ENCODE measurements at regions not wholly inside any gene's neighbourhood (a gene's known extent, or its start where the extent isn't known, plus 50 kb on each side); places are given as distances from the start of the nearest gene placed in this dataset.

DNA sequence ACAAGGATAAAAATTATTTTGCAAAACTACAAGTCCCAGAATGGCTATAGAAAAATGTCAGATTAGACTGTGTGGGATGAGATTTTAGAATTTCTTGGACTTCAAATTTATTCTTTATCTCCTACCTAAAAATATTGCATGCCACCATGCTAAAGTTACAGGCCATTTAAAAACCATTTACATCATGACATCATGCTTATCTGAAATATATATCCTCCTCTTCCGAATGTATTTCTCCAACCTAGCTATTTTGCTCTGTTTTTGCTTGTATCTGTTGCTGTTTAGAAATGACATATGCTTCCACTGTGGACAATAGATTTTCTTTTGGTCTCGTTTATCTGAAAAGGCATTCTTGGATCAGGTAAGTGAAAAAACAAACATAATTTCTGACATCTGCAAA is 471.7 kb downstream of the LRFN5 start:
- Mint-ChIP-seq H3K4me1 (ENCODE audit: low read depth) (no peaks in the 10 kb centered on the region), H3K4me3 (no peak overlapping the region), H3K27me3 (no peaks in the 10 kb centered on the region), H3K36me3 (ENCODE audit: low read depth) (no peaks in the 10 kb centered on the region), H3K27ac (no peak overlapping the region), H3K9me3 (no peaks in the 10 kb centered on the region)
- intact Hi-C loops (cut with micrococcal nuclease) = no loop called here

GRCh38 chr14:42070031-42070430 is 463.4 kb downstream of the LRFN5 start:
- H3K27me3 Mint-ChIP-seq = no peaks in the 10 kb centered on the region
- peaks cover 31% of the 10 kb centered on the region for H3K9me3 Mint-ChIP-seq
- intact Hi-C loops (cut with micrococcal nuclease) = no loop called here
- no peaks in the 10 kb centered on the region for H3K4me1 Mint-ChIP-seq (ENCODE audit: low read depth)
- H3K27ac Mint-ChIP-seq = no peak overlapping the region
- H3K36me3 Mint-ChIP-seq (ENCODE audit: low read depth) = no peaks in the 10 kb centered on the region
- H3K4me3 Mint-ChIP-seq = no peak overlapping the region

DNA sequence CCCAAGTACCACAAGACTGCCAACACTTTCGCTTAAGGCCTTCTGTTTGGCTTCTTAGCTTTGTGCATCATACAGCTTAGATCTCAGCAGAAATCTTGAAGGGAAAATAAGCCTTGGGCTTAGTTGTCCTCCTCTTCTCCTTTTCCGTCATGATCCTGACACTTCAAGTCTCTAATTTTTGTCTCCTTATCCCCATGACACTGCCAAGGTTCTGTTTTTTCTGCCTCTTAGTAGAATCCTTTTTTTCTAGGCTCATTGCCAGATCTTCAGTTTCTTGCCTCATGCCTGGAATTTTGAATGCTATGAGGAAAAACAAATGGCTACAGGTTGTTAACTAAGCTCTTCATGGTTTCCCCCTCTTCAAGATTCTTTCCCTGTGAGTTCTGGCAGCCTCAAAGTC is 450.4 kb downstream of the LRFN5 start:
- Mint-ChIP-seq H3K27ac (no peak overlapping the region), H3K27me3 (no peaks in the 10 kb centered on the region), H3K4me1 (ENCODE audit: low read depth) (no peaks in the 10 kb centered on the region), H3K36me3 (ENCODE audit: low read depth) (no peaks in the 10 kb centered on the region), H3K4me3 (no peak overlapping the region), H3K9me3 (peaks cover 6% of the 10 kb centered on the region)
- intact Hi-C loops (cut with micrococcal nuclease) = no loop called here

- H3K4me3 Mint-ChIP-seq = no peak overlapping the region
- H3K4me1 Mint-ChIP-seq (ENCODE audit: low read depth) = no peaks in the 10 kb centered on the region
- no peaks in the 10 kb centered on the region for H3K36me3 Mint-ChIP-seq (ENCODE audit: low read depth)
- H3K27me3 Mint-ChIP-seq = no peaks in the 10 kb centered on the region
- no peaks in the 10 kb centered on the region for H3K9me3 Mint-ChIP-seq
- intact Hi-C loops (cut with micrococcal nuclease) = no loop called here
- no peak overlapping the region for H3K27ac Mint-ChIP-seq
Measured at GRCh38 chr14:42047421-42048055, 440.9 kb downstream of the LRFN5 start.

DNA sequence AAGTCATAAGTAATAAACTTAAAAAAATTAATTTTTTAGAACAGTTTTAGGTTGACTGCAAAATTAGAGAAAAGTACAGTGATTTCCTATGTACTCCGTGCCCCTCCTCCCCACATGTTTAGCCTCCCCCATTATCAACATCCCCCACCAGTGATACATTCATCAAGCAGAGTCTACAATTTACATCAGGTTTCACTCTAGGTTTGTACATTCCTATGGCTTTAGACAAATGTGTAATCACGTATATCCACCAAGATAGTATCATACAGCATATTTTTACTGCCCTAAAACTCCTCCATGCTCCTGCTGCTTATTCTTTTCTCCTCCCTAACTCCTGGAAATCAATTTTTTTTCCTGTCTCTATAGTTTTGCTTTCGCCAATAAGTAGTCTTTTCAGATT is 438.7 kb downstream of the LRFN5 start:
- no peaks in the 10 kb centered on the region for H3K9me3 Mint-ChIP-seq
- no peaks in the 10 kb centered on the region for H3K27me3 Mint-ChIP-seq
- H3K4me3 Mint-ChIP-seq = no peak overlapping the region
- no peaks in the 10 kb centered on the region for H3K36me3 Mint-ChIP-seq (ENCODE audit: low read depth)
- no peaks in the 10 kb centered on the region for H3K4me1 Mint-ChIP-seq (ENCODE audit: low read depth)
- H3K27ac Mint-ChIP-seq = no peak overlapping the region
- intact Hi-C loops (cut with micrococcal nuclease) = no loop called here

- H3K36me3 Mint-ChIP-seq (ENCODE audit: low read depth) = no peaks in the 10 kb centered on the region
- H3K27me3 Mint-ChIP-seq = no peaks in the 10 kb centered on the region
- H3K27ac Mint-ChIP-seq = no peak overlapping the region
- peaks cover 18% of the 10 kb centered on the region for H3K9me3 Mint-ChIP-seq
- intact Hi-C loops (cut with micrococcal nuclease) = no loop called here
- H3K4me1 Mint-ChIP-seq (ENCODE audit: low read depth) = no peaks in the 10 kb centered on the region
- no peak overlapping the region for H3K4me3 Mint-ChIP-seq
Measured at GRCh38 chr14:42028607-42029006, 421.9 kb downstream of the LRFN5 start.

- Mint-ChIP-seq H3K27ac (no peak overlapping the region), H3K4me3 (no peak overlapping the region), H3K9me3 (peaks cover 18% of the 10 kb centered on the region), H3K27me3 (no peaks in the 10 kb centered on the region), H3K4me1 (ENCODE audit: low read depth) (no peaks in the 10 kb centered on the region), H3K36me3 (ENCODE audit: low read depth) (no peaks in the 10 kb centered on the region)
- intact Hi-C loops (cut with micrococcal nuclease) = no loop called here
Measured at GRCh38 chr14:42027271-42027670, 420.6 kb downstream of the LRFN5 start.

GRCh38 chr14:42023452-42023851 is 416.8 kb downstream of the LRFN5 start:
- H3K36me3 Mint-ChIP-seq (ENCODE audit: low read depth) = no peaks in the 10 kb centered on the region
- no peaks in the 10 kb centered on the region for H3K4me1 Mint-ChIP-seq (ENCODE audit: low read depth)
- H3K4me3 Mint-ChIP-seq = no peak overlapping the region
- intact Hi-C loops (cut with micrococcal nuclease) = no loop called here
- no peaks in the 10 kb centered on the region for H3K27me3 Mint-ChIP-seq
- H3K27ac Mint-ChIP-seq = no peak overlapping the region
- peaks cover 36% of the 10 kb centered on the region for H3K9me3 Mint-ChIP-seq

GRCh38 chr14:42014301-42014700 is 407.6 kb downstream of the LRFN5 start:
- H3K27me3 Mint-ChIP-seq = no peaks in the 10 kb centered on the region
- H3K36me3 Mint-ChIP-seq (ENCODE audit: low read depth) = no peaks in the 10 kb centered on the region
- no peak overlapping the region for H3K4me3 Mint-ChIP-seq
- peaks cover 30% of the 10 kb centered on the region for H3K9me3 Mint-ChIP-seq
- no peak overlapping the region for H3K27ac Mint-ChIP-seq
- H3K4me1 Mint-ChIP-seq (ENCODE audit: low read depth) = no peaks in the 10 kb centered on the region
- intact Hi-C loops (cut with micrococcal nuclease) = no loop called here

DNA sequence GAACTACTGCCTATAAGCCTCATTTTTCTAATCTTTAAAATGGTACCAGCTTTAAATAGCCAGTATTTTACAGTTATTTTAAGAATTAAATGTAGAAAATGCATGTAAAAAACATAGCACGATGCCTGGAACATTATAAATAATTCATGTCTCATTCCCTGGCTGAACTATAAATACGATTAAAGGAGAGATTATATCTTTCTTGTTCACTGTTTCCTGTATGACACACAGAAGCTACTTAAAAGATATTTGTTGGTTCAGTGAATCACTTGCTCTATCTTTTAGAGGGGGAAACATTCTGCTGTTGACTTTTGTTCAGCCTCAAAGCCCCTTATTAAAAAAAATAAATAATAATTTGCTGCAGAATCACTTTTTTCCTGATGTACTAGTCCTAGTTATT is 406.9 kb downstream of the LRFN5 start:
- intact Hi-C loops (cut with micrococcal nuclease) = no loop called here
- Mint-ChIP-seq H3K27me3 (no peaks in the 10 kb centered on the region), H3K9me3 (peaks cover 25% of the 10 kb centered on the region), H3K4me3 (no peak overlapping the region), H3K4me1 (ENCODE audit: low read depth) (no peaks in the 10 kb centered on the region), H3K27ac (no peak overlapping the region), H3K36me3 (ENCODE audit: low read depth) (no peaks in the 10 kb centered on the region)

GRCh38 chr14:42013153-42013552 is 406.5 kb downstream of the LRFN5 start:
- H3K4me1 Mint-ChIP-seq (ENCODE audit: low read depth) = no peaks in the 10 kb centered on the region
- H3K36me3 Mint-ChIP-seq (ENCODE audit: low read depth) = no peaks in the 10 kb centered on the region
- peaks cover 25% of the 10 kb centered on the region for H3K9me3 Mint-ChIP-seq
- H3K27ac Mint-ChIP-seq = no peak overlapping the region
- H3K4me3 Mint-ChIP-seq = no peak overlapping the region
- H3K27me3 Mint-ChIP-seq = no peaks in the 10 kb centered on the region
- intact Hi-C loops (cut with micrococcal nuclease) = no loop called here

- Mint-ChIP-seq H3K9me3 (peaks cover 18% of the 10 kb centered on the region), H3K36me3 (ENCODE audit: low read depth) (no peaks in the 10 kb centered on the region), H3K27ac (no peak overlapping the region), H3K27me3 (no peaks in the 10 kb centered on the region), H3K4me1 (ENCODE audit: low read depth) (no peaks in the 10 kb centered on the region), H3K4me3 (no peak overlapping the region)
- intact Hi-C loops (cut with micrococcal nuclease) = no loop called here
Measured at GRCh38 chr14:42011221-42011620, 404.5 kb downstream of the LRFN5 start.

DNA sequence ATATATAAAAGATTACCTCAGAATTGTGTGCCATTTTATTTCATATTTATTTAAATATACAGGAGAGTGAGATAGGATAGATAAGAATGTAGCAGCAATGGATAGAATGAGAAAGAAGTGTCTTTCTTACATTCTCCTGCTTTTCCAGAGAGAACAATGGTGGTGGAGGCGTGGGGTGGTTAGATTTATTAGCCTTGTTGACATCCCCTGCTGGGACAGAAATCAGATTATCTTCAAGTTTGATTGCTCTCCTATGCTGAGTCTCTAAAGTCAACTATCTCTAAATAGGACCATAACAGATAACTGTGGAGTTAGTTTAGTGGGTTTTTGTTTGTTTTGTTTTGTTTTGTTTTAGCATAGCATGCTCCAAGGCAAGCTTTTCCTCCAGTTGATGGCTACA is 397.6 kb downstream of the LRFN5 start:
- no peaks in the 10 kb centered on the region for H3K27me3 Mint-ChIP-seq
- no peak overlapping the region for H3K4me3 Mint-ChIP-seq
- H3K4me1 Mint-ChIP-seq (ENCODE audit: low read depth) = no peaks in the 10 kb centered on the region
- no peak overlapping the region for H3K27ac Mint-ChIP-seq
- intact Hi-C loops (cut with micrococcal nuclease) = no loop called here
- no peaks in the 10 kb centered on the region for H3K36me3 Mint-ChIP-seq (ENCODE audit: low read depth)
- H3K9me3 Mint-ChIP-seq = no peaks in the 10 kb centered on the region

DNA sequence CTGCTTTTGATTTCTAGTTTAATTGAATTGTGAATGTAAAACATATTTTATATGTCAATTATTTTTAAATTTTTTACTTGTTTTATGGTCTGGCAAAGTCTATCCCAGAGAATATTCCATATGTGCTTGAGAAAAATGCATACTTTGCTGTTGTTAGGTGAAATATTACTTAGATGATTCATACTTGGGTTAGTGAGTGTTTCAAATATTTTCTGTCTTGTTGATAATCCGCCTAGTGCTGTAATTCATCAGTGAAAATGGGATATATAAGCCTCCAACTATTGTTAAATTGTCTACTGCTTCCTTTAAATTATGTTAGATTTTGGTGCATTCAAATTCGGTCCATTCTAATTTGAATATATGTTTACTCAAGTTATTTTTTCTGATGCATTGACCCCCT is 395.5 kb downstream of the LRFN5 start:
- Mint-ChIP-seq H3K4me1 (ENCODE audit: low read depth) (no peaks in the 10 kb centered on the region), H3K27me3 (no peaks in the 10 kb centered on the region), H3K9me3 (no peaks in the 10 kb centered on the region), H3K27ac (no peak overlapping the region), H3K36me3 (ENCODE audit: low read depth) (no peaks in the 10 kb centered on the region), H3K4me3 (no peak overlapping the region)
- intact Hi-C loops (cut with micrococcal nuclease) = no loop called here

DNA sequence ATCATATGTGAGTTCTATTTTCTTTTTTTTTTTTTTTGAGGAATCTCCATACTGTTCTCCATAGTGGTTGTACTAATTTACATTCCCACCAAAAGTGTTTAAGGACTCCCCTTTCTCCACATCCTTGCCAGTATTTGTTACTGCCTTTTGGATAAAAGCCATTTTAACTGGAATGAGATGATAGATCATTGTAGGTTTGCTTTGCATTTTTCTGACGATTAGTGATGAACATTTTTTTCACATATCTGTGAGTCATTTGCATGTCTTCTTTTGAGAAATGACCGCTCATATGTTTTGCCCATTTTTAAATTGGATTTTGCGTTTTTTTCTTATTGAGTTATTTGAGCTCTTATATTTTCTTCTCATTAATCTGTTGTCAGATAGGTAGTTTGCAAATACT is 394.8 kb downstream of the LRFN5 start:
- no peaks in the 10 kb centered on the region for H3K27me3 Mint-ChIP-seq
- no peak overlapping the region for H3K4me3 Mint-ChIP-seq
- H3K27ac Mint-ChIP-seq = no peak overlapping the region
- H3K36me3 Mint-ChIP-seq (ENCODE audit: low read depth) = no peaks in the 10 kb centered on the region
- no peaks in the 10 kb centered on the region for H3K4me1 Mint-ChIP-seq (ENCODE audit: low read depth)
- H3K9me3 Mint-ChIP-seq = no peaks in the 10 kb centered on the region
- intact Hi-C loops (cut with micrococcal nuclease) = no loop called here

Data from dendritic cell treated with granulocyte-macrophage colony-stimulating factor and Interleukin-4, amounts not matched to agents 40 ng/mL and 50 ng/mL, for 4 days (primary cell).